Sigmoid colon (tissue), 4 donors: ENCODE measurements at regions not wholly inside any gene's neighbourhood (a gene's known extent, or its start where the extent isn't known, plus 50 kb on each side); places are given as distances from the start of the nearest gene placed in this dataset.

ENCODE experiments used
- CTCF ChIP-seq, 4 experiments: fragments of 450-650 bp in 3 of 4; fragments of 200-600 bp in 1 of 4; IDR thresholded peaks; one replicate each; pipeline ENCODE4 v1.5.1; 2016 to 2019; ENCODE audit warnings: antibody characterized with exemption in 4 of 4, mild to moderate bottlenecking in 3 of 4, moderate library complexity in 2 of 4
- EP300 ChIP-seq, 4 donors: sonication (generic); formaldehyde crosslinking; IDR thresholded peaks; one replicate each; pipeline ENCODE4 v1.6.1; 2017; ENCODE audit warnings: antibody characterized with exemption in 4 of 4
- POLR2A ChIP-seq, 2 donors: fragments of 450-650 bp; IDR thresholded peaks; one replicate each; pipeline ENCODE4 v1.6.1; 2016; ENCODE audit warnings: antibody characterized with exemption in 2 of 2, mild to moderate bottlenecking in 2 of 2, moderate library complexity in 2 of 2

DNA sequence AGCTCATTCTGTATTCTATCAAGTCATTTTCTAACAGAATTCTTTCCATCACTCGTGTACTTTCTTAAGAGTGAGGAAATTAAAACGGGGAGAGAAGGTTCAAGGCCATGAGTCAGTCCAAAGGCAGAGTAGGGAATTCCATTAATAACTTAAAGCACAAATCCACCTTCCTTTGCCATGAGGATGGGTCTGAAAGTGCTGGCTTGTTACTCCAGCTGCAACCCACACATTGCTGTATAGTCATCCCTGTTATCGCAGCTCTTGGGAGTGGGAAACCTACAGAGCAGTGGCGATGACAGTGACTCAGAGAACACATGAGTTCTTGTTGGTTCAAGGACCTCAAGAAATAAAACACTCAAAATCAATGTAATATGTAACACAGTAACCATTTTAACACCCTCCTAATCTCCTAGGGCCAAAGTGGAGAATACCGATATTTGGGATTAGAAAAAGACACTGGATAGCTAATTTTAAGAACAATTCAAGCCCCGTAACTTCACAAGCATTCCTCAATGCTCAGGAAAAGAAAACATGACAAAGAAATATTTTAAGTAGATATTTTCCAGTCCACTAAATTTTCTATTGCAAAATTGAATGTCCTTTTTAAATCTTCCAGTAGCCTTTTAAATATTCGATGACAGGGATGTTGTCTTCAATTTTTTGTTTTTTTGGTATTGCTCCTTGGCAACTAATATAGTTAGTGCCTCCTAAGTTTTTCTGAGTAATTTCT is 179.9 kb upstream of the THBS1 start:
- no peak for TF ChIP-seq CTCF (IDR thresholded peaks at IDR 0.05)
- TF ChIP-seq POLR2A (IDR thresholded peaks at IDR 0.05), result no peak
- TF ChIP-seq EP300 (IDR thresholded peaks at IDR 0.05), result no peak
